SK-N-SH (cell line): ENCODE measurements at regions not wholly inside any gene's neighbourhood (a gene's known extent, or its start where the extent isn't known, plus 50 kb on each side); places are given as distances from the start of the nearest gene placed in this dataset.

Experiments
- CTCF ChIP-seq: fragments of 200-600 bp; sonication (generic); IDR thresholded peaks from 2 replicates; pipeline ENCODE4 v1.6.1; 2017; ENCODE audit warnings: antibody characterized with exemption, mild to moderate bottlenecking, moderate library complexity
- JUND ChIP-seq: IDR thresholded peaks from 2 replicates; pipeline ENCODE4 v1.4.0; 2012
- SMC3 ChIP-seq: IDR thresholded peaks from 2 replicates; pipeline ENCODE4 v1.6.1; 2012; ENCODE audit warnings: low read depth, low read length, improper control_type of control experiment
- TF ChIP-seq, protein P1 (sequence below): IDR thresholded peaks from 2 replicates; pipeline ENCODE4; 2012

DNA sequence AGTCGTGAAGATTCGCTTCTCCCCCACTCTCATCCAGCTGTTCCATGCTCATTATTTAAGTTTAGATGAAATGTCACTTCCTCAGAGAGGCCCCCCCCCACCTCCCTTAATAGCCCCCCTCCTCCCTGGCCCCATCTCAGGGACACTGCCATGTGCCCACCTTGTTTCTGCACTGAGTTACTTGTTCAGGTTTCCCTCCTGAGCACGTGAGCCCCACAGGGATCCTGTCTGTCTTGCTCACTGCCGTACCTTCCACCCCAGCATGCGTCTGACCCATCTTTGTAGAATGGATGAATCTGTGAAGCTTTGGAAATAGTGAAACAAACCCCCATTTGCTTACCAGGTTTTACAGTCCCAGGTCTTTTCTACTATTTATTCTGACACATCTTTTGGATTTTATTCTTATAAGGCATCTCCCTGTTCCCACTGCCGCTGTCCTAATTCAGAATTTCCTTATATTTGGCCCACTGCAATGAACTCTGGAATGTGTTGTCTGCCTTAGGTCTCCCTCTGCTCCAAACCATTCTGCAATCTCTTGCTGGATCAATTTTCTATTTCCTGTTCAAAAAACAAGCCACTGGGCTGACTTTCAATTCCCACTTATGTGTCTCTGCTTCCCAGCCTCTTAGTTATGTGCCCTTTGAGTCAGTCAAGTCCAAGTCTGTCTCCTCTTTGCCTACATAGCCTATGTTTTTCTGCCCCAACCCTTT is 136.5 kb upstream of the ECI2 start:
- TF ChIP-seq CTCF (no peak), SMC3 (no peak), JUND (no peak)
- TF ChIP-seq, protein P1, sequence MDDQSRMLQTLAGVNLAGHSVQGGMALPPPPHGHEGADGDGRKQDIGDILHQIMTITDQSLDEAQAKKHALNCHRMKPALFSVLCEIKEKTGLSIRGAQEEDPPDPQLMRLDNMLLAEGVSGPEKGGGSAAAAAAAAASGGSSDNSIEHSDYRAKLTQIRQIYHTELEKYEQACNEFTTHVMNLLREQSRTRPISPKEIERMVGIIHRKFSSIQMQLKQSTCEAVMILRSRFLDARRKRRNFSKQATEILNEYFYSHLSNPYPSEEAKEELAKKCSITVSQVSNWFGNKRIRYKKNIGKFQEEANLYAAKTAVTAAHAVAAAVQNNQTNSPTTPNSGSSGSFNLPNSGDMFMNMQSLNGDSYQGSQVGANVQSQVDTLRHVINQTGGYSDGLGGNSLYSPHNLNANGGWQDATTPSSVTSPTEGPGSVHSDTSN: no peak
